ENCODE measurements at regions not wholly inside any gene's neighbourhood (a gene's known extent, or its start where the extent isn't known, plus 50 kb on each side); places are given as distances from the start of the nearest gene placed in this dataset.
A peak's percentile ranks its signal among the peaks of the same experiment; 100 is the strongest.

- intact Hi-C loops (cut with DNase I; ENCODE audit: low total_unique reads), result no loop called here
- DNase-seq (ENCODE audit: low spot score in 2 of 2), result no peak
Observed at GRCh38 chr6:109891924-109892323, 86.2 kb upstream of the GPR6 start.

DNA sequence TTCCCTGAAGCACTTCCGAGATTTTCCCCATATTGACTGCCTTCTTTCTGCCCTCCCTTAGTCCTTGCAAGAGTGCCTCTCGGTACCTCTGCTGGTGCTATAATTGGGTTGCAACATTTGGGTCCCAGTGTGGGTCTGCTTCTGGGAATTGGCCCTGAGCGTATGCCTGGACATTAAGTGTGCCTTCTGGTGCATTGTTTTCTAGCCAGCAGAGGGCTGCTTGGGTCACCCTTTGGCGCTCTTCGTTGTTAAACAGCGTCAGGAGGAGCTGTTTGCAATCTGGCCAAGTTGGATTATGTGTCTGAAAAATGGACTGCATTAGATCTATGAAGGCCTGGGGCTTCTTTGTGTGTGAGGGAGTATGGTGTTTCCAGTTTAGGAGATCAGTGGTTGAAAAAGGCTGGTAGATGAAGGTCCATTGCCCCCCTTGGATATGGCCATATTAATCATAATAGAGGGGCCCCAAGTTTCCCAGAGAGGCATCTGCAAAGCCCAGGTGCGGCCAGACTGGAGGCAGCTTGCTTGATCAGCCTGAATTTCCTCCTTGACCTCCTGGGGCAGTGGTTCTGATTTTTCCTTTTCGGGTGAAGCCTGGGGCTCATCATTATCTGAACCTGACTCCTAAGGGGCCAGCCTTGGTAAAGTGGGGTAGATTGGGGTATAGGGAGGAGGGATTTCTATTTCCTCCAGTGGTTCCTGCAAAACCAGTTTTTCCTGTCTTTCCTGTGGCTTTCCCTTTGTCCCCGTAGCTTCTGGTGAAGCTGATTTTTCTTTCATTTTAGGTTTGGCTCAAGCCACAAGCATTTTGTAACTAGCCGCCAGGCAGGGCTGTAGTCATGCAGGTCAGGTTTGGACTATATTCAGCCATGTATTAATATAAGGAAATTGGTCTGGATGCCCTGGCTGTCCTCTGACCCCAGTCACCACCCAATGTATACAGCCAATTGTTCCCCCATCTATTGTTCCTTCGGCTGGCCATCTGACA, 85.4 kb upstream of the GPR6 start:
- no peaks in the 10 kb centered on the region for H3K36me3 ChIP-seq
- no peak overlapping the region for H3K4me3 ChIP-seq
- no peaks in the 10 kb centered on the region for H3K9me3 ChIP-seq
- no peak for TF ChIP-seq POLR2A (IDR thresholded peaks at IDR 0.05)
- TF ChIP-seq, protein P1, sequence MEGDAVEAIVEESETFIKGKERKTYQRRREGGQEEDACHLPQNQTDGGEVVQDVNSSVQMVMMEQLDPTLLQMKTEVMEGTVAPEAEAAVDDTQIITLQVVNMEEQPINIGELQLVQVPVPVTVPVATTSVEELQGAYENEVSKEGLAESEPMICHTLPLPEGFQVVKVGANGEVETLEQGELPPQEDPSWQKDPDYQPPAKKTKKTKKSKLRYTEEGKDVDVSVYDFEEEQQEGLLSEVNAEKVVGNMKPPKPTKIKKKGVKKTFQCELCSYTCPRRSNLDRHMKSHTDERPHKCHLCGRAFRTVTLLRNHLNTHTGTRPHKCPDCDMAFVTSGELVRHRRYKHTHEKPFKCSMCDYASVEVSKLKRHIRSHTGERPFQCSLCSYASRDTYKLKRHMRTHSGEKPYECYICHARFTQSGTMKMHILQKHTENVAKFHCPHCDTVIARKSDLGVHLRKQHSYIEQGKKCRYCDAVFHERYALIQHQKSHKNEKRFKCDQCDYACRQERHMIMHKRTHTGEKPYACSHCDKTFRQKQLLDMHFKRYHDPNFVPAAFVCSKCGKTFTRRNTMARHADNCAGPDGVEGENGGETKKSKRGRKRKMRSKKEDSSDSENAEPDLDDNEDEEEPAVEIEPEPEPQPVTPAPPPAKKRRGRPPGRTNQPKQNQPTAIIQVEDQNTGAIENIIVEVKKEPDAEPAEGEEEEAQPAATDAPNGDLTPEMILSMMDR (IDR thresholded peaks at IDR 0.05), result peak in 2 of 3 donors; percentile 31 to 34
- peak in 2 of 3 donors; percentile 58 to 78 for TF ChIP-seq POLR2AphosphoS5 (IDR thresholded peaks at IDR 0.05)
- DNase-seq (ENCODE audit: low spot score in 2 of 2), result peak; percentile 71 to 76
- peaks cover 0 to 4% of the 10 kb centered on the region in 2 donors for H3K4me1 ChIP-seq
- H3K27me3 ChIP-seq, result no peaks in the 10 kb centered on the region
- peak overlapping the region; percentile 69 to 80 for H3K27ac ChIP-seq
- intact Hi-C loops (cut with DNase I; ENCODE audit: low total_unique reads), result no loop called here

More at GRCh38 chr6:109891924-109892323, 86.2 kb upstream of the GPR6 start:
- no peak overlapping the region for H3K4me3 ChIP-seq
- no peak for TF ChIP-seq POLR2AphosphoS5 (IDR thresholded peaks at IDR 0.05)
- TF ChIP-seq, protein P1 (IDR thresholded peaks at IDR 0.05), result no peak
- TF ChIP-seq POLR2A (IDR thresholded peaks at IDR 0.05), result no peak
- H3K9me3 ChIP-seq, result no peaks in the 10 kb centered on the region
- no peaks in the 10 kb centered on the region for H3K27me3 ChIP-seq
- peaks cover 0 to 4% of the 10 kb centered on the region in 2 donors for H3K4me1 ChIP-seq
- H3K27ac ChIP-seq, result peak overlapping the region; percentile 56 to 69
- no peaks in the 10 kb centered on the region for H3K36me3 ChIP-seq

DNA sequence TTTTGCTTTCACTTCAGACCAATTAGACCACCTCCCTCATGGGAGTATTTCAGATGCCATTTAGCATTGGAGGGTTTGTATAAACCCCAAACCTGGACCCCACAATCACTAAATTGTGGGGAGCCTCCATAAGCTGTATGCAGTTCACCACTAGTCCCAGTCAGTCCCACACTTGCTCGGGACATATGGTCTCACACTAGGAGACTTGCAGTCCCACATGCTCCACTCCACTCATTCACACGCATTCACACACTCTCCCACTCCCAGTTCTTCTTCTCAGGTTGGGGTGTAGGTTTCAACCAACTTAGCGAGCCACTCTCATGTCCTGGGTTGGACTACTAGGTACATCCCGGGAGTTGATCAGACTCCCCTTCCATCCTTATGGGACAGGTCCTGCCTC, 84.5 kb upstream of the GPR6 start:
- Histone ChIP-seq H3K27ac (peak overlapping the region; percentile 69 to 80), H3K27me3 (no peaks in the 10 kb centered on the region), H3K9me3 (no peaks in the 10 kb centered on the region), H3K36me3 (no peaks in the 10 kb centered on the region), H3K4me3 (no peak overlapping the region), H3K4me1 (peaks cover 0 to 4% of the 10 kb centered on the region in 2 donors)
- TF ChIP-seq, protein P1 (IDR thresholded peaks at IDR 0.05), result no peak
- TF ChIP-seq POLR2A (IDR thresholded peaks at IDR 0.05) (no peak), POLR2AphosphoS5 (IDR thresholded peaks at IDR 0.05) (no peak)
- no peak for DNase-seq (ENCODE audit: low spot score in 2 of 2)
- intact Hi-C loops (cut with DNase I; ENCODE audit: low total_unique reads), result no loop called here

- no peak for TF ChIP-seq POLR2A (IDR thresholded peaks at IDR 0.05)
- TF ChIP-seq POLR2AphosphoS5 (IDR thresholded peaks at IDR 0.05), result no peak
- TF ChIP-seq, protein P1 (IDR thresholded peaks at IDR 0.05), result no peak
- Histone ChIP-seq H3K4me1 (peaks cover 0 to 4% of the 10 kb centered on the region in 2 donors), H3K4me3 (no peak overlapping the region), H3K9me3 (no peaks in the 10 kb centered on the region), H3K27ac (peak overlapping the region; percentile 69 to 80), H3K27me3 (no peaks in the 10 kb centered on the region), H3K36me3 (no peaks in the 10 kb centered on the region)
- DNase-seq (ENCODE audit: low spot score in 2 of 2), result no peak
- intact Hi-C loops (cut with DNase I; ENCODE audit: low total_unique reads), result no loop called here
Observed at GRCh38 chr6:109894181-109894580, 83.9 kb upstream of the GPR6 start.

DNA sequence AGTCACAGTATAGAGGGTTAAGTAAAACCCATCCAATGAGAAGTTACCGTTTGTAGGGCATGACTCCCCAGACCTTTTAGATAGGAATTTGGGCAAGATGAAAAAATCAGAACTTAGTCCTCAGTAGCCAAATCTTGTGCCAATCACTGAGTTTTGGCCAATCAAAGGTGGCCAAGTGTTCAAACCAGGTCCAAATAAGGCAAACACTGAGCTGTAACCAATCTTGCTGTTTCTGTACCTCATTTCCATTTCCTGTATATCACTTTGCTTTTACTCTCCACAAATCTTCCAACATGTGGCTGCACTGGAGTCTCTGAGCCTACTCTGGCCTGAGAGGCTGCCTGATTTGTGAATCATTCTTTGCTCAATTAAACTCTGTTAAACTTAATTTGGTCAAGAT, 81.8 kb upstream of the GPR6 start:
- intact Hi-C loops (cut with DNase I; ENCODE audit: low total_unique reads), result no loop called here
- Histone ChIP-seq H3K27me3 (no peaks in the 10 kb centered on the region), H3K4me3 (no peak overlapping the region), H3K4me1 (peaks cover 0 to 4% of the 10 kb centered on the region in 2 donors), H3K27ac (no peak overlapping the region), H3K36me3 (no peaks in the 10 kb centered on the region), H3K9me3 (no peaks in the 10 kb centered on the region)
- DNase-seq (ENCODE audit: low spot score in 2 of 2), result no peak
- TF ChIP-seq POLR2A (IDR thresholded peaks at IDR 0.05), result no peak
- no peak for TF ChIP-seq POLR2AphosphoS5 (IDR thresholded peaks at IDR 0.05)
- TF ChIP-seq, protein P1 (IDR thresholded peaks at IDR 0.05), result no peak
